GM18499 (cell line): ENCODE measurements at regions not wholly inside any gene's neighbourhood (a gene's known extent, or its start where the extent isn't known, plus 50 kb on each side); places are given as distances from the start of the nearest gene placed in this dataset.
"Not testable (repeated sequence)": the region's sequence is repeated elsewhere in the genome, so short reads cannot be mapped to it uniquely, and the experiment has no call there.

Source experiments
- ATAC-seq: cut with Tn5 transposase; IDR thresholded peaks from one replicate; pipeline ENCODE4 v1.9.1; 2021; ENCODE audit warnings: moderate number of reproducible peaks; ENCODE audit not compliant: insufficient read depth, unreplicated experiment

DNA sequence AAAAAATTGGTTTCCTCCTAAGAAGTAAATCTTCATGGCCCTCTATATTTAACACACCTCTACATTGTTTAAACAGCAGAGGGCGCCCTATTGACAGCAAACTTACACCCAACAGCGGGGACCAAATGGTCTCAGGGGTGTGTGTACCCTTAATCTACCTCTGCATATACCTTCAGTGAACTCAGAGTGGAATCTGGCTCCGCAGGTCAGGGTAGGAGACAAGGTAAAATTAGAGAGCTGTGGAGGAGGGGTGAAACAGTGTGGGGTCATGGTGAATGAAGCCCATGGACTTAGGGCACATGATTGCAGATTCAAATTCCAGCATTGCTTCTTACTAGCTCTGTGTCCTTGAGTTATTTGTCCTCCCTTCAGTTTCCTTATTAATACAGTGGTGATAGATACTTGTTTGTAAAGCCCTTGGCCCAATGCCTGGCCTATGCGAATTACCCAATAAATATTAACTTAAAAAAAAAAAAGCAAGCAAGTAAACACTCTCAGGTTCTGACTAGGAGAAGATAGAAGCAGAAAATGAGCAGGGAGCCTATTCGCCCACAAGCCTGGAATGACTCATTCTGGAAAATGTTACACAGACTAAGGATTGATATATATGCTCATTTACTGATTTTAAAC, 122.9 kb downstream of the CAVIN4 start:
- no peak for ATAC-seq

DNA sequence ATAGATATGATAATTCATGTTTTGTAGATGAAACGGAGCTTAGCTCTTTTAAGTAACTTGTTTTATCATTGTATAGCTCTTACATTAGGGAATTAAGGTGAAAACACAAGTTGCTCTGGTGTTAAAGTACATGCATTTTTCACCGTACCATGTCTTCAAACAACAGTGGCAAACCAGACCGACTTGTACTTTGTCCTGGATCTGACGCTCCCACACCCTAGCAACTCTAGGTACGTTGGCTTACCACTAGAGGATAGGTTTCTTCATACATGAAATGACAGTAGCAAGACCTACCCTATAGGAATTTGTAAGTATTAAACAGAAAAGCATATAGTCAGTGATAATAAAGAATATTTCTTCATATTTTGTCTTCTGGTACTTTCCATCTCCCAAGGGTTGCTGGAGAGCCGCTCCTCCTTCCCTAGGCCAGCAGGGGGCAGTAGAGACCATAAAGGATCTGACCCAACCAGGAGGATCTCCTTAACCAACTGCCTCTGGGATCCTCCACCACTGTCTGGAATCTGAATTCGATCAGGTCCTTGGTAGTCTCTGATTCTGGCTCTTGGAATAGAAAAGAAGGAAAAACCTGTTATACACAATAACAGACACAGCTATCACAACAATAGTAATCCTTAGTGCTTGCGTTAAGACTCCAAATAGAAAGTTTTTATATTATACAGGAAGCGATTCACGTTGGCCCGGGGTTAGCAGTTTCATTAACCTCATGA, 136.7 kb downstream of the CAVIN4 start:
- ATAC-seq, result no peak

DNA sequence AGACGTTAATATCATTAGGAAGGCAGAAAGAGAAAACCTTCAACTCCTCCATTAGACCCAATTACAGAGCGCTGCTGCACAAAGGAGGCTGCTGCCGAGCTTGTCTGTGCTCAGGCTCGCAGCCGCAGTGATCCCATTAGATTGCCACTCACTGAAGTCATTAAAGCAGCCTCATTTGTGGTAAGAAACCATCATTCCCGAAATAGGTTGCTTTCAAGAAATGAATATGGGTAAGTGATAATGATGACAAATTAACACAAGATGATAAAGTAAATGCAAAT, 137.2 kb downstream of the CAVIN4 start:
- no peak for ATAC-seq

DNA sequence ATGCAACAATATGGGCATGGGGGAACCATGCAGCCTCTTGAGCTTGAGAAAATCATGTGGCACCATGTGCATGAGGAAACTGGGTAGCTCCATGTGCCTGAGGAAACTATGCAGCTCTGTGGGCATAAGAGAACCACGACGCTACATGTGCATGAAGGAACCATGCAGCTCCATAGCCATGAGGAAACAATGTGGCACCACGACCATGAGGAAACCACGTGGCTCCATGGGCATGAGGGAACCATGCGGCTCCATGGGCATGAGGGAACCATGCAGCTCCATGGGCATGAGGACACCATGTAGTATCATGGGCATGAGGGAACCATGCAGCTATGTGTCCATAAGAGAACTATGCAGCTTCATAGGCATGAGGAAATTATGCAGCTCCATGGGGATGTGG, 140.8 kb downstream of the CAVIN4 start:
- ATAC-seq, result no peak

DNA sequence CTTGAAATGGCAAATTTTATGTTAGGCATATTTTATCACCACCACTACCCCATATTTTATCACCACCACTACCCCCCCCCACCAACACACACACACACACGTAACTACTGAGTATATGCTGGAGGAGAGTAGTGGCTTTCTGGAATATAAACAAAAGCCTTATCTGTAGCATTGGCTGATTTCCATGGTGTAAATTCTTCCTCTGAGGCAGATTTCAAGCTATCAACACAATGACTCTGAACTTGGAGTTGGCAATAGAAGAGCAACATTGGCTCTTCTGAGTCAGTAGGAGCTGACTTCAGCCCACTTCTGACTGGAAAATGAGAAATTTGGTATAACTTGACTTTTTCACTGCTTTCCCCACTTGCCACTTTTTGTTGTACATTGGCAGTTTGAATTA, 143.0 kb downstream of the CAVIN4 start:
- no peak for ATAC-seq

DNA sequence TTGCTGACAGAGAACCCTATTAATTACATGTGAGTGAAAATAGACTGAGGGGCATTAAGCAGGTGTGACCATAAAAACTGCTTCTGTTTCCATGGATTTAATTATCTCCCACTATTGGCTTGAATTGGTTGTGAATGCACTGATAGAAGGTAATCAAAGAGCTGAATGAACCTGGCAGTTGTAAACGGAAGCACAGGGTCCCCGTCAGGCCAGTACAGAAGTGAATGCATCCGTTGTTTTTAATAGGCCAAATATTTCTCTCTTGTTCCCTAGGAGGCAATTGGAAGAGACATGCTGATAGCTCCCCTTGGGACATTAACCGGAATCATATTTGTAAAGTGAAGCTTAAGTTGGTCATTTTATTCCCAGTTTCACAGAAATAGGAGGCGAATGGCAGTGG, 147.0 kb downstream of the CAVIN4 start:
- no peak for ATAC-seq

DNA sequence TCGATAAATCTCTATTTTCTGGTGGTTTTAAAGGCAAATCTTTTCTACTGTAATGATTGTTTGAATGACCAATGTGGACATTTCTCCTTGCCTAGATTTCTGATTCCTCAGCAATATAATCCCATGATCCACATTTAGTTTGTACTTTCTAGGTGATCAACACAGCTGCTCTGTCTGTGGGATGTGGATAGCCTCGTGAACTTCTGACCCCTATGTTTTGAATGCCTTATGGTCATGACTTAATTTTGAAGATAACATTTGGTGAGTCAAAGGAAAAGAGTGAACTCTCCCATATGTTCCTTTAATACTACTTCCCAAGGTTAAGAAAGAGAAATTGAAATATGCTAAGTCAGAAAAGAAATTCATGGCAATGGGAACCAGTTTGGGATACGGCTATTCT, 147.5 kb downstream of the CAVIN4 start:
- no peak for ATAC-seq

DNA sequence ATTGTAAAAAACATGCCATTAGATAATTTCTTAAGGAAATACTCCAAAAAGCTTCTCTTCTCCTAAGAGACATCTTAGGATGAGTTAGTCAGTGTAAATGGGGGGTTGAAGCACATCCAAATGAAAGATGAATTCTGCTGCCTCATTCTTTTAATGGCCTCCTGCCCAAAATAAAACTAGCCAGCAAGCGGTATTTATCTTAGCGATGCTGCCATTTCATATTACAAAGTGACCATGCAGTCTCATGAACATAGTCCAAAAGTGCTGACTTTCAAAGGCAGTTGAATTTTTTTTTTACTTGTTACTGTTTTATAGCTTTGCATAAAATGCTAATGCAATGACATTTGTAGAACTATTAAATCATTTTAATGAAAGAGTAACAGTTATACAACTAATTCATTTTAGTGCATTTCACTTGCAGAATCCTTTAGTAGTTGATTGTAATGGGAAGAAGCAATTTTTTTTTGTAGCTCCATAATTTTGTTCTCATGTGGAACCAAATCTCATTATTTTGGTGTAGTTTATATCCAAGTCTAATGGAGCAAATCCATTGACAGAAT, 151.5 kb downstream of the CAVIN4 start:
- no peak for ATAC-seq

DNA sequence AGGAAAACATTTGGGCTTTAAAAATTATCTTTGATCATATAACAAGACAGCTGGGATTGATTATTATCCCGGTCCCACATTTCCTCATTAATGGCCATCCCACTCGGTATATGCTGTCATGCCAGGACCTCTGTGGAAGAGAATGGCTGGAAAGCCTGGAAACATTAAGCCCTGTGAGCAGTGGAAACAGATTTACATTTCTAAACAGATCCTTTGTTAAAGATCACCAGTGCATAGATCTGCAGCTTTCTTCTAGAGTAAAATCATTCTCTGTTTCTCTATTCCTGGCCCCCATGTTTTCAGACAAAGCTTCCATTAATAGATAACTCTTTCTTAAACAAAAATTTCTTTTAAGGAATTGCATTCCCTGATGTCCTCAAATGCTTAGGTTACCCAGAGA, 152.2 kb downstream of the CAVIN4 start:
- no peak for ATAC-seq

DNA sequence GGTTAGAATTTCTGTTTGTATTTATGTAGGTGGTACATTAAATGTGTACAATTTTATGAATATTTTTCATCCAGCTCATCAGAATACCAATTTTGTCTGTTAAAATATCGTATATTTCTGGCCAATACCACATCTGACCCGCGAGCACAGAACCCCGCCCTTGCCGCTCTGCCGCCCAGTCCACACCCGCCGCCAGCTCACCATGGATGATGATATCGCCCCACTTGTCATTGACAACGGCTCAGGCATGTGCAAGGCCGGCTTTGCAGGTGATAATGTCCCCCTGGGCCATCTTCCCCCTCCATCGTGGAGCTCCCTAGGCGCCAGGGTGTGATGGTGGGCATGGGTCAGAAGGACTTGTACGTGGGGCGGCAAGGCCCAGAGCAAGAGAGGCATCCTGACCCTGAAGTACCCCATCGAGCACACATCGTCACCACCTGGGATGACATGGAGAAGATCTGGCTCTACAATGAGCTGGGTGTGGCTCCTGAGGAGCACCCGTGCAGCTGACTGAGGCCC, 153.2 kb downstream of the CAVIN4 start:
- no peak for ATAC-seq

DNA sequence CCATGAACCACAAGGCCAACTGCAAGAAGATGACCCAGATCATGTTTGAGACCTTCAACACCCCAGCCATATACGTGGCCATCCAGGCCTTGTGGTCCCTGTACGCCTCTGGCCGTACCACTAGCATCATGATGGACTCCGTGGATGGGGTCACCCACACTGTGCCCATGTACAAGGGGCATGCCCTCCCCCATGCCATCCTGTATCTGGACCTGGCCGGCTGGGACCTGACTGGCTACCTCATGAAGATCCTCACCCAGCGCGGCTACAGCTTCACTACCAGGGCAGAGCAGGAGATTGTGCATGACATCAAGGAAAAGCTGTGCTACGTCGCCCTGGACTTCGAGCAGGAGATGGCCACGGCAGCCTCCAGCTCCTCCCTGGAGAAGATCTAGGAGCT, 153.7 kb downstream of the CAVIN4 start:
- no peak for ATAC-seq

DNA sequence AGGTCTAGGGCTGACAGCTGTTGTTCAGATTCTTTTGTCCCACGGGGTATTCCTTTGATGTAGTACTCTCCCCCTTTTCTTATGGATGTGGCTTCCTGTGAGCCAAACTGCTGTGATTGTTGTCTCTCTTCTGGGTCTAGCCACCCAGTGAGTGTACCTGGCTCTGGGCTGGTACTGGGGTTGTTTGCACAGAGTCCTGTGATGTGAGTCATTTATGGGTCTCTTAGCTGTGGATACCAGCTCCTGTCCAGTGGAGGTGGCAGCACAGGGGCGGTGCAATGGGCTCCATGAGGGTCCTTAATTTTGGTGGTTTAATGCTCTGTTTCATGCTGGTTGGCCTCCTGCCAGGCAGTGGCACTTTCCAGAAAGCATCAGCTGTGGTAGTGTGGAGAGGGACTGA, 161.3 kb downstream of the CAVIN4 start:
- ATAC-seq, result no peak

DNA sequence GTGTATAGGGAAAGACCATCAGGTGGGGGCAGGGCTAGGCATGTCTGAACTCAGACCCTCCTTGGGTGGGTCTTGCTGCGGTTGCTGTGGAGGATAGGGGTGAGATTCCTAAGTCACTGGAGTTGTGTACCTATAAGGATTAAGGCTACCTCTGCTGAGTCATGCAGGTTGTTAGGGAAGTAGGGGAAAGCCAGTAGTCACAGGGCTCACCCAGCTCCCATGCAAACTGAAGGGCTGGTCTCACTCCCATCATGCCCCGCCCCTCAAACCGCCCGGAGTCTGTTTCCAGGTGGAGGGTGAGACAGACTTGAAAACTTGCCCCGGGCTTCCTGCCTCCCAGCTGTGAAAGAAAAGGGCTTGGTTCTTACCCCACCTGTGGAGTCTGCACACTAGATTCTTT, 161.8 kb downstream of the CAVIN4 start:
- no peak for ATAC-seq

DNA sequence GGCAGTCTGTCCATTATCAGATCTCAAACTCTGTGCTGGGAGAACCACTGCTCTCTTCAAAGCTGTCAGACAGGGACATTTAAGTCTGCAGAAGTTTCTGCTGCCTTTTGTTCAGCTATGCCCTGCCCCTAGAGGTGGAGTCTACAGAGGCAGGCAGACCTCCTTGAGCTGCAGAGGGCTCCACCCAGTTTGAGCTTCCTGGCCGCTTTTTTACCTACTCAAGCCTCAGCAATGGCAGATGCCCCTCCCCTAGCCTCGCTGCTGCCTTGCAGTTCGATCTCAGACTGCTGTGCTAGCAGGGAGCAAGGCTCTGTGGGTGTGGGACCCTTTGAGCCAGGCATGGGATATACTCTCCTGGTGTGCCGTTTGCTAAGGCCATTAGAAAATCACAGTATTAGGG, 171.1 kb downstream of the CAVIN4 start:
- not testable (repeated sequence) for ATAC-seq

DNA sequence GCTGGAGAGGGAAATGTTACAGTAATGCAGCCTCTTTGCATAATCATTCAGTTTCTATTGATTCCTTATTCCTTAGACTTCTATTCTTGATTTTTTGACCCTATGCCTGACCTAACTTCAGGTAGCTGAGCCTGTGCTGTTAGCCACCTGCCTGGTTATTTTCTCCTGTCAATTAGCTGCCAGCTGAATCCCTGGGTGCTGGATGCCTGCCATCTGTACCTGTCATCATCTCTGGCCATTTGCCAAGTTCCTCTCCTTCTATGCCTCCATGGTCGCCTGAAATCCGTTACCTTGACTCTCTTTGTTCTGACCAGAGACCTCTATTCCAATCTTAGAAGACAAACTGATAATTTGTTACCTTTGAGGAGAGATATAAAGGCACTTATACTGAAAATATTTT, 178.3 kb downstream of the CAVIN4 start:
- no peak for ATAC-seq

DNA sequence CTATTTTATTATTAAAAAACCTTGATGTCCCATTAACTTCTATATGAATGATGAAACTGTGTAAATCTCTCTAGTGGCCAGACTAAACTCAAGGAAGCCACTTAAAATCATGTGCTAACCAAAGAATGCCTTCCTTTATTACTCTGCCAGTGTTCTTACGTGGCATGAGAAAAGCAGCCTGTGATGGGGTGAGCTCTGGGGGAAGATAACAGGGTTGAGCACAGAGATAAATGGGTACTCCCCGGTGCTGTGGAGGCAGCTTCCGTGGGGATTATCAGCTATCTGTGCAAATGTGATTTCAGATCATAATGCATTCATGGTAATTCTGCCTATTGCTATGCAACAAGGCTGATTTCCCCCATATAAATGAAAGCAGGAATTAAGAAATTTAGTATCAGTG, 181.3 kb downstream of the CAVIN4 start:
- ATAC-seq, result no peak

DNA sequence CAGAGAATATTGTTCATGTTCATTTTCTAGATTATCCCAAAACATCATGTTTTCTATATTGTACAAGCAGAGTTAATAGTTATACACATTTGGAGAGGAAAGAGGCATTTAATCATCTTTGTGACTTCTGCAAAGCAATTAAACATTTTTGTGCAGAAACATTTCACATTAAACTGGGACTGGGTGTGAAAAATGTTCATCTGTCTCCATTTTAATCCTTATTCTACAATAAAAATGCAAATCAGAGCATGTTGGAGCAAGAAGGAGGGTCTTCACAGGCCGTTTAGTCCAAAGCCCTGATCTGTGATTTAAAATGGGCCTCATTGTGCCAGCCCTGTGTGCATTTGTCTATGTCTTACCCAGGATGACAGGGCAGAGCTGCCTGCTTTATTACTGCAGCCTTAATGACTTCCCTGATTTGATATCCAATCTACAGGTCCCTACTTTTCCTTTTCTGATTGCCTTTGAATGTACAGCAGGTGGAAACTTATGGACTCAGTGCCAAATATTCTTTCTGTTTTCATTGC, 183.5 kb downstream of the CAVIN4 start:
- no peak for ATAC-seq

DNA sequence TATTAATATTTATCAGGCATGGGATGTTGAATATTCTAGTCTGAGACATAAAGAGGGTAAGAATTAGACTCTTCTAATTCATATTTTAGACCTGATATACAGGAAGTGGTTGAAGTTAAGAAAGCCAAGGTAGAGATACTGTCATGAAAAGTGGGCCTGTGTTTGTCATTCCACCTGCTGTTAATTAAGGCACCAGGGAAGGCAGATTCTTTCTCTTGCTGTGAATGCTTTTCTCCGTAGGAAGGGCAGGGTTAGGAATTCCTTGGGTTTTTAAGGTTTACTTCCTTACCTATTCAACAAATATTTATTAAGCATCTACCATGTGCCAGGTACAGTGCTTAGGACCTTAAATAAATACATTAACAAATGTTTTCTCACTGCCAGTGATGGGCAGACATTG, 196.4 kb downstream of the CAVIN4 start:
- no peak for ATAC-seq

DNA sequence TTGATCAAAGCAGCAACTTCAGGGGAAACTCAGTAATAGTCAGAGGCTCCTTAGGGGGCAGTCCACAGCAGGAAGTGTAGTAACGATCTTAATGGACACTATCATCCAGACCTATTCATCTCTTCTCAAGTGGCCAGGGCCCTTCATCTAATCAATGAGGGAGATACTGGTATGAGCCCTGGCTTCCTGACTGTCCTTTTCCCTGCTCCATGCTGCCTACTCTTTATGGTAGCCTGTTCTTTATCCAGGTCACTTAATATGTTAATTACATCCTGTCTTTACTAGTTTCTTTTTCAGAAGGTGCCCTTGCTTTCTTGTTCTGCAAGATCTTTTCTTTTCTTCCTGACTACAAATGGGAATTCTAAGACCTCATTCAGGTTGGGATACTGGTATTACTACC, 197.1 kb downstream of the CAVIN4 start:
- no peak for ATAC-seq

DNA sequence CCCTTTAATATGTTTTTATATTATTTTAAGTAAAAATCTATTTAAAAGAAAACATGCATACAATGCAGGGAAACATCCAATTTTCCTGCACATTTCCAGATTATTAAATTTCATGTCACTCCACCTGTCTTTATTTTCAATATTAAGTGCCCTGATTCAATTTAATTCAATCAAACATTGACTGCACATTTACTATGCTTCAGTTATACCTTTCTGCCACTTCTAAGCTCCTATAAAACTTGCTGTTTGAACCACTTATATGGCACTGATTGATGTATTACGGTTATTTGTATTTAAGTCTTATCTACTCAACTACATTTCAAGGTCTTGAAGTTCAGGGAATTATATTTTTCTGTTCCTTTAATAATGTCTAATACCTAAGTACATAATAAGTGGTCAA, 198.0 kb downstream of the CAVIN4 start:
- no peak for ATAC-seq

DNA sequence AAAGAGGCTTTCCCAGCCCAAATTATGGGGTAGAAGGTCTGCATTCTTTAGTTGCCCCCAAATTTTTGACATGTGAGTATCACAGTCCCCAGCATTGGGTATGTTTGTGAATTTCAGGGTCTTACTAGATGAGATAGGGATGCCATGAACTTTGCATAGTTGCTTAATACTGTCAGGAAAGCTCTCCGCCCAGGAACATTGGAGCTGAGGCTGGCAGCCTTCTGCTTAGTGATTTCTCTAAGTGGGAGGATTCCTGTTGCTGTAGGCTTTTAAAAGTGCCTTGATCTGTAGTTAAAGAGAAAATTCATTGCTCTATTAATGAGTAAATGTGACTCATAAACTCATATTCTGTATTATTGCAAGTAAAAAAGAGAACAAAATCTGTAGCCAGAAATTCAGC, 206.9 kb downstream of the CAVIN4 start:
- no peak for ATAC-seq

DNA sequence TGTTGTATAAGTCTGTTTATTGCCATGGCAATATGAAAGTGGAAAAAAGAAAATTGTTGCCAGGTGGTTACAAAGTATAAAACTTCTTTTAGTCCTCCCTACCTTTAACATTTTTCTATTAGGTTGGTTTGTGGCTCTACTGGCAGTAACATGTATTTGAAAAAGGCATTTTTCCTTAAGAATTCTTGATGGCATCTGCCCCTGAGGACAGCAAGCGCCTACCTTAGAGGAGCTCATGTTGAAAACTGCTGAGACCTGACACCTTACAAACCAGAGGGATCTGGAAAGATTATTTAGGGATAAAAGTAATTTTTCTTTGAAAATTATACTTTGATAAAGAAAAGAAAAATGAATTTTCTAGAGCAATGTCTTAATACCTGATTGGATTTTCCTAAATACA, 208.1 kb downstream of the CAVIN4 start:
- ATAC-seq, result no peak
